ENCODE measurements at regions not wholly inside any gene's neighbourhood (a gene's known extent, or its start where the extent isn't known, plus 50 kb on each side); places are given as distances from the start of the nearest gene placed in this dataset.

DNA sequence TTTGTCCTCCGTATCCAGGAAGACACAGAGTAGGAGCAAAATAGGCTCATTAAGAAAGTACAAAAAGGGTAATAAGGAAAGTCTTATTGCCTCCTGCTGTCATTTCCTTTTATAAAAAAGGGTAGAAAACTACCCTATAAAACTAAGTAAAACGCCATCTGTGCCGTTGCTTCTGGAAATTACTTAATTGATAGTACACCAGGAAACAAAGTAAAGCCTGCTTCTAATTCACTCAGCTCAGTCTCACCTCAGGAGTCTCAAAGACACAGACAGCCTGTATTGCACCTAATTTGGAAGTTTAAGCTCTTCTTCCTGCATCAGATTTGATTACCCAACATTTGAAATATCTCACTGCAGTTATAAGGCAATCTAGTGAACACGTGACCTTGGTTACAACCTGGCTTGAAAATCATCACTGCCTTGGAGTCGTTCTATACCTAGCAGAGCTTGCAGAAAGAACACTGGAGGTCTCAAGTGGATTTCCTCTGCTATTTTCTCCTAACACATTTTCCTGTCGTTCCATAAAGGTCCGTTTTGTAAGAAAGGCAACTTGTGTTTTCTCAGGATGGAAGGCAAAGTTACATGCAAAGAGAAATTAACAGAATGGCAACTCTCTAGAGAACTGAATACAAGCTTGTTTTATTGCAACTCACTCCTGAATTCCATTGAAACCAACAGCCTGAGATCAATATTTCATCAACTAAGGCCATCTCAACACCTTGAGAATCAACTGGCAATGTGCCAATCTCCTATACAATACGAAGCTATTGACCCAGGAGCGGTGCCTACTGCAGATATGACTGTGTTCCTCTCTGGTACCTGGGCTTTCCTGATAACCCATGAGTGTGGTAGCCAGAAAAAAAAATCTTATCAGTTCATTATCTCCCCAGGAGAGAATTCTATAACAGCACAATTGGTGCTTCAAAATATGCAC is 203.3 kb upstream of the LMCD1 start:
- Histone ChIP-seq H3K36me3 (no peaks in the 10 kb centered on the region), H3K27me3 (no peaks in the 10 kb centered on the region), H3K9me3 (no peaks in the 10 kb centered on the region), H3K4me3 (no peak overlapping the region), H3K4me1 (no peaks in the 10 kb centered on the region), H3K27ac (no peak overlapping the region)
- TF ChIP-seq, protein P1, sequence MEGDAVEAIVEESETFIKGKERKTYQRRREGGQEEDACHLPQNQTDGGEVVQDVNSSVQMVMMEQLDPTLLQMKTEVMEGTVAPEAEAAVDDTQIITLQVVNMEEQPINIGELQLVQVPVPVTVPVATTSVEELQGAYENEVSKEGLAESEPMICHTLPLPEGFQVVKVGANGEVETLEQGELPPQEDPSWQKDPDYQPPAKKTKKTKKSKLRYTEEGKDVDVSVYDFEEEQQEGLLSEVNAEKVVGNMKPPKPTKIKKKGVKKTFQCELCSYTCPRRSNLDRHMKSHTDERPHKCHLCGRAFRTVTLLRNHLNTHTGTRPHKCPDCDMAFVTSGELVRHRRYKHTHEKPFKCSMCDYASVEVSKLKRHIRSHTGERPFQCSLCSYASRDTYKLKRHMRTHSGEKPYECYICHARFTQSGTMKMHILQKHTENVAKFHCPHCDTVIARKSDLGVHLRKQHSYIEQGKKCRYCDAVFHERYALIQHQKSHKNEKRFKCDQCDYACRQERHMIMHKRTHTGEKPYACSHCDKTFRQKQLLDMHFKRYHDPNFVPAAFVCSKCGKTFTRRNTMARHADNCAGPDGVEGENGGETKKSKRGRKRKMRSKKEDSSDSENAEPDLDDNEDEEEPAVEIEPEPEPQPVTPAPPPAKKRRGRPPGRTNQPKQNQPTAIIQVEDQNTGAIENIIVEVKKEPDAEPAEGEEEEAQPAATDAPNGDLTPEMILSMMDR (IDR thresholded peaks at IDR 0.05) = no peak
- DNase-seq (no peak), ATAC-seq (no peak)
- intact Hi-C loops (cut with DNase I) = no loop called here

DNA sequence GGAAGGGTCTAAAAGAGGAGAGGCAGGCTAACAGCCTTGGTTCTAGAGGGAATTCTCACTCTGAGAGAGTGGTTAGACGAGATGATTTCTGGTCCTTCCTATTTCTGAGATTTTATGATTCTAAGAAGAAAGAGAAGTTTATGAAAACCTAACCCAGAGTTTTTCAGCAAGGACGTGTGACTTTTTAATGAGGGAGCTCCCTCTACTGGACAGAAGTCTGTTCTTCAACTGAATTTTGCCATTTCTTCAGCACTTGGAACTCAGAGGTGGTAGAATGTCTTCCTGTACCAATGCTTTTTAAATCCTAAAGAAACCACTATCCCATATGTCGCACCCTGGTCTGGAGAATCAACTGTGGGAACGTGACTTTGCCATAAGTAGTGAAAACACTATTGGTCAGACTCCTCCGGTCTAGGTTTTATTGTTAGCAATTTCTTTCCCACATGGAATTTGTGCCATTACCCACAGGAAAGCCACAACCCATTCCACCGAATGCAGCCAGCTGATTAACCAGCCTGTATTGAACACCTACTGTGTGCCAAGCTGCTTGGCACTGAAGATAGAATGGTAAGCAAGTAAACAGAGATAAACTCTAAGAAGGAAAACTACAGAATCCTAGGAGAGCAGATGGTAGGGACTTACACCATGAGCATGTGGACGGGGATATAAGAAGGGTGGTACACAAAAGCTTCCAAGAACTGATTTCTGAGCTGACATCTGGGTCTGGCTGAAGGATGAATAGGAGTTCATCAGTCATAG is 199.5 kb upstream of the LMCD1 start:
- intact Hi-C loops (cut with DNase I) = no loop called here
- ATAC-seq (peak; percentile 52), DNase-seq (no peak)
- no peaks in the 10 kb centered on the region for H3K27me3 ChIP-seq
- no peaks in the 10 kb centered on the region for H3K36me3 ChIP-seq
- H3K27ac ChIP-seq = no peak overlapping the region
- H3K4me3 ChIP-seq = no peak overlapping the region
- H3K4me1 ChIP-seq = no peaks in the 10 kb centered on the region
- no peaks in the 10 kb centered on the region for H3K9me3 ChIP-seq
- TF ChIP-seq, protein P1 (IDR thresholded peaks at IDR 0.05) = peak; percentile 73

DNA sequence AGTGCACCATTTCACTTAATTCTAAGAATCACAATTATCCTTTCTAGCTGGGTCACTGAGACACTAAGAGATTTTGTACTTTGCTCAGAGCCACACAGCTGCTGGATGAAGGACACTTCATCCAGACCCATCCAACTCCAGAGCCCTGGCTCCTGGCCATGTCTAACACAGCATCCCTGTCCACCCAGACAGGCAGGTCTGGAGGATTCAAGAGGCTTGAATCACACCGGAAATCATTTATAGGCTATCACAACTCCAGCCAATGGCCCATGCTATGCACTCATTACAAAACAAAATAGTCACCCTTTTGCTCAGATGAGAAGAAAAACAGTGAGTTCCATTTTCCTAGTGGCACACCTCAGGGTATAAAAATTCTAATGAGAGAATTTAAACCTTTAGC is 198.2 kb upstream of the LMCD1 start:
- Histone ChIP-seq H3K4me1 (no peaks in the 10 kb centered on the region), H3K4me3 (no peak overlapping the region), H3K27me3 (no peaks in the 10 kb centered on the region), H3K27ac (no peak overlapping the region), H3K9me3 (no peaks in the 10 kb centered on the region), H3K36me3 (no peaks in the 10 kb centered on the region)
- TF ChIP-seq, protein P1 (IDR thresholded peaks at IDR 0.05) = no peak
- DNase-seq (no peak), ATAC-seq (no peak)
- intact Hi-C loops (cut with DNase I) = no loop called here

DNA sequence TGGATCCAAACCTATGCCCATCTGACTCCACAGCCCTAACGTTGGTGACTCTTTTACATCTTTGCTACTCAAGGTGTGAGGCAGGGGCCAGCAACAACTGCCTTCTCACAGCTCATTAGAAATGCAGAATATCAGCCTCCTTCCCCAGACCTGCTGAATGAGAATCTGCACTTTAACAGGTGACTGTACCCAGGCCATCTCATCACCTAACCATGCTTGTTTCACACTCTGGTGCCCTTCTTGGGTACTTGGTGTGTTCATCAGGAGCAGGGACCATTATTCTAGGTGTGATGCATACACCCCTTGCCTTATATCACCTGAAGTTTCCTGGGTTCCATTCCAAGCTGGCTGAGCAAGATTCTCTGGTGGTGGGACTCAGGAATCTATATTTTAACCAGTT is 196.3 kb upstream of the LMCD1 start:
- no peaks in the 10 kb centered on the region for H3K36me3 ChIP-seq
- H3K9me3 ChIP-seq = no peaks in the 10 kb centered on the region
- intact Hi-C loops (cut with DNase I) = no loop called here
- no peaks in the 10 kb centered on the region for H3K27me3 ChIP-seq
- H3K4me3 ChIP-seq = no peak overlapping the region
- no peak overlapping the region for H3K27ac ChIP-seq
- no peak for DNase-seq
- no peak for ATAC-seq
- TF ChIP-seq, protein P1 (IDR thresholded peaks at IDR 0.05) = no peak
- no peaks in the 10 kb centered on the region for H3K4me1 ChIP-seq

DNA sequence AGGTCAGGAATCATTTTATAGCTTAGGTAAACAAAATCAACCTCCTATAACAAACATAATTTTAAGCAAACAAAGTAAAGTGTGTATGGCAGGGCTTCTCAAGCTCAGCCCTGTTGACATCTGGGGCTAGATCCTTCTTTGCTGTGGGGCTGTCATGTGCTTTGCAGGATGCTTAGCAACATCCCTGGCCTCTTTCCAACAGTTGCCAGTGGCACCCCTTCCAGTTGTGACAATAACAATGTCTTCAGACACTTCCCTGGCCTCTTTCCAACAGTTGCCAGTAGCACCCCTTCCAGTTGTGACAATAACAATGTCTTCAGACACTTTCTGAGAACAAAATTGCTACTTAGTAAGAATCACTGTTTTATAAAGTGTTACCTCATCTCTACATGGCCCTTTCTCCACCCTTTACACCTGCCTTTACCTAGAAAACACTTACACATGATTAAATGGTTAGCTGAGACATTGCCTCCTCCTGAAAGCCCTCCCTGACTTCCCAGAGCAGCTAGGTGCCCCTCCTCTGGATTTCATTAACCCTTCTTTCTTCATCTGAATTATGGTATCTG is 194.0 kb upstream of the LMCD1 start:
- DNase-seq = no peak
- Histone ChIP-seq H3K36me3 (no peaks in the 10 kb centered on the region), H3K4me3 (no peak overlapping the region), H3K27me3 (no peaks in the 10 kb centered on the region), H3K27ac (no peak overlapping the region), H3K9me3 (no peaks in the 10 kb centered on the region), H3K4me1 (no peaks in the 10 kb centered on the region)
- intact Hi-C loops (cut with DNase I) = no loop called here
- TF ChIP-seq, protein P1 (IDR thresholded peaks at IDR 0.05) = no peak
- no peak for ATAC-seq

All from upper lobe of right lung (tissue), 1 donor.